GM10266 (cell line): ENCODE measurements at regions not wholly inside any gene's neighbourhood (a gene's known extent, or its start where the extent isn't known, plus 50 kb on each side); places are given as distances from the start of the nearest gene placed in this dataset.

Experiments used
- DNase-seq: peaks from one replicate; pipeline ENCODE4 v3.0.0; 2012; ENCODE audit errors: extremely low spot score
- TF ChIP-seq, protein P1 (sequence below): IDR thresholded peaks from 2 replicates; pipeline ENCODE4 v1.5.1; 2012; ENCODE audit warnings: mild to moderate bottlenecking, low read depth; ENCODE audit not compliant: control insufficient read depth, insufficient read depth; ENCODE audit errors: missing control alignments

DNA sequence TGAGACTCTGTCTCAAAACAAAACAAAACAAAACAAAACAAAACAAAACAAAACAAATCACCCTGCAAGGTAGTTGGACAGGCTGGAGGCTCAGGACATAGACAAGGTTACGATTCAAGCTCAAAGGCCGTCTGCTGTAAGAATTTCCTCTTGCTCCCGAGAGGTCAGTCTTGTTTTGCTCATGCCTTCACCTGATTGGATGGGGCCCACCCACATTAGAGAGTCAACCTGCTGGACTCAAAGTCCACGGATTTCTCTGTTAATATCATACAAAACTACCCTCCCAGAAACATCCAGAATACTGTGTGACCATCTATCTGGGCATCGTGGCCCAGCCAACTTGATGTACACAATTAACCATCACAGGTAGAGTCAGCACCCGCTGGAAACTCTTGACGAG is 330.0 kb upstream of the EEF2KMT start:
- DNase-seq, result no peak
- TF ChIP-seq, protein P1, sequence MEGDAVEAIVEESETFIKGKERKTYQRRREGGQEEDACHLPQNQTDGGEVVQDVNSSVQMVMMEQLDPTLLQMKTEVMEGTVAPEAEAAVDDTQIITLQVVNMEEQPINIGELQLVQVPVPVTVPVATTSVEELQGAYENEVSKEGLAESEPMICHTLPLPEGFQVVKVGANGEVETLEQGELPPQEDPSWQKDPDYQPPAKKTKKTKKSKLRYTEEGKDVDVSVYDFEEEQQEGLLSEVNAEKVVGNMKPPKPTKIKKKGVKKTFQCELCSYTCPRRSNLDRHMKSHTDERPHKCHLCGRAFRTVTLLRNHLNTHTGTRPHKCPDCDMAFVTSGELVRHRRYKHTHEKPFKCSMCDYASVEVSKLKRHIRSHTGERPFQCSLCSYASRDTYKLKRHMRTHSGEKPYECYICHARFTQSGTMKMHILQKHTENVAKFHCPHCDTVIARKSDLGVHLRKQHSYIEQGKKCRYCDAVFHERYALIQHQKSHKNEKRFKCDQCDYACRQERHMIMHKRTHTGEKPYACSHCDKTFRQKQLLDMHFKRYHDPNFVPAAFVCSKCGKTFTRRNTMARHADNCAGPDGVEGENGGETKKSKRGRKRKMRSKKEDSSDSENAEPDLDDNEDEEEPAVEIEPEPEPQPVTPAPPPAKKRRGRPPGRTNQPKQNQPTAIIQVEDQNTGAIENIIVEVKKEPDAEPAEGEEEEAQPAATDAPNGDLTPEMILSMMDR, result no peak

DNA sequence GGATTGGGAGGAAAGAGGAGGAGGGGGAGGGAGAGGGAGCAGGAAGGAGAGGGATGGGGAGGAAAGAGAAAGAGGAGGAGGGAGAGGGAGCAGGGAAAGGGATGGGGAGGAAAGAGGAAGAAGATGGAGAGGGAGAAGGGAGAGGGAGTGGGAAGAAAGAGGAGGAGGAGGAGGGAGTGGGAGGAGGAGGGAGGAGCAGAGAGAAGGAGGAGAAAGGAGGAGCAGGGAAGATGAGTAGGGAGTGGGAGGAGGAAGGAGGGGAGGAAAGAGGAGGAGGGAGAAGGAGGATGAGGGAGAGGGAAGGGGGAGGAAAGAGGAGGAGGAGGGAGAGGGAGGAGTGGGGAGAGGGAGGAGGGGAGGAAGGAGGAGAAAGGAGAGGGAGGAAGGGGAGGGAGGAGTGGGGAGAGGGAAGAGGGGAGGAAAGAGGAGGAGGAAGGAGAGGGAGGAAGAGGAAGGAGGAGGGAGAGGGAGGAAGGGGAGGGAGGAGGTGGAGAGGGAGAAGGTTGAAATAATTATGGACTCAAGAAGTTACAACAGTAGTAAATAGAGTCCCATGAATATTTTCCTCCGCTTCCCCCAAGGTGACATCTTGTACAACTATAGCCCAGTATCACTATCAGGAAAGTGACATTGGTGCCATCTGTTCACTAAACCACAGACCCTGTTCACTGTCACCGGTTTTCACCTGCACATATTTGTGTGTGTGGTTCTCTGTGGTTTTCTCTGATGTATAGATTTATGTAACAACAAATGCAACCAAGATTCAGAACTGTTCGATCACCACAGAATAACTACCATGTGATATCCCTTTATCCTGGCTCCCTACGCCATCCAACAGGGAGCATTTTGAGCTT is 325.3 kb upstream of the EEF2KMT start:
- no peak for DNase-seq
- TF ChIP-seq, protein P1, result no peak

DNA sequence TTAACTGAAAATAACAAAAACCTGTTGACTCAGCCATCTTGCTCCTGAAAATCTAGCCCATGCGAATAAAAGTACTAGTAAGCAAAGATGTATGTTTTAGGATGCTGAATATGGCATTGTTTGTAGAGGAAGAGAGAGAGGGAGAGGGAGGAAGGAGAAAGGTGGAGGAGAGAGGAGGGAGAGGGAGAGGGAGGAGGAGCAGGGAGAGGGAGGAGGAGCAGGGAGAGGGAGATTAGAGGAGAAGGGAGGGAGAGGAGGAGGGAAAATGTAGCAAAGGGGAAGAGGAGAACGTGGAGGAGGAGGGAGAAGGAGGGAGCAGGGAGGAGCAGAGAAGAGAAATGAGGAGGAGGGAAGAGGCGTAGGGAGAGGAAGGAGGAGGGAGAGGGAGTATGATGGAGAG is 324.5 kb upstream of the EEF2KMT start:
- no peak for DNase-seq
- TF ChIP-seq, protein P1, result no peak

DNA sequence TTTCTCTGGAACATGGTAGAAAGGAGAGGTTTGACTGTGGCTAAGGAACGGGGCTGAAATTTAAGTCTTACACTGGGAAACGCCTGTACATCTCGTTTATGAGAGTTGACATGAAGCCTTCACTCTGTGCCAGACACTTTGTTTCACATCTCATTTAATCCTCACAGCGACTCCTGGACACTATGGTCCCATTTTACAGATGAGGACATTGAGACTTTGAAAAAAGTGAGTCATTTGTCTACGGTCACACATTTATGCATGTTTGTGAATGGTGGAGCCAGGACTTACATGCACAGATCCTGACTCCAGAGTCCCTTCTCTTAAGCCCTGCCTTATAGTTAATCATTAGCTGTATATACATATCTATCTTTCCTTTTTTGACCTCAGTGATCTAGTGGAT is 318.4 kb upstream of the EEF2KMT start:
- TF ChIP-seq, protein P1, result no peak
- no peak for DNase-seq

DNA sequence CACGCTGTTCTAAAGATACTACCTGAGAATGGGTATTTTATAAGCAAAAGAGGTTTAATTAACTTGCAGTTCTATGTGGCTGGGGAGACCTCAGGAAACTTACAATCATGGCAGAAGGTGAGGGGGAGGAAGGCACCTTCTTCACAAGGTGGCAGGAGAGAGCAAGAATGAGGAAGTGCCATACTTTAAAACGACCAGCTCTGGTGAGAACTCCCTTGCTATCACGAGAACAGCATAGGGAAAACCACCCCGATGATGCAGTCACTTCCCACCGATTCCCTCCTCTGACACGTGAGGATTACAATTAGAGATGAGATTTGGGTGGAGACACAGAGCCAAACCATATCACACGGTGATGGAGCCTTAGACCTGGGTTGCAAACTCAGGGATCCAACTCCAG is 317.5 kb upstream of the EEF2KMT start:
- TF ChIP-seq, protein P1, result no peak
- DNase-seq, result no peak

DNA sequence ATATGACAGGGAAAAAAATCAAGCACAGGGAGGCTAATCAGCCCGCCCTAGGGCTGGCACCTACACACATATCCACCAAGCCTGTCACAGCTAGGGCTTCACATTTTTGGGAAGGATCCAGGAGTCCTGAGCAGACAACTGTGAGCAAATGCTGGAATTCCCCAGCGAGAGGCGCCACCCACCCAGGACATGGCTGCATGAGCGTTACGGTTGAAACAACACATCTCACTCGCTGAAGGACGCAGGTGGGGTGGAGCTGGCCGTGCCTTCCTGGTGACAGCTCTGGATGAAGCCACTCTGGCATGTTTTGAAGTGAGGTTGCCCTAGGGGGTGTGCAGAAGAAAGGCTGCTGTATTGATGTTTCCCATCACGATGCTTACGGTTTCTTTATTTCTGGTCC is 315.1 kb upstream of the EEF2KMT start:
- no peak for DNase-seq
- TF ChIP-seq, protein P1, result no peak

DNA sequence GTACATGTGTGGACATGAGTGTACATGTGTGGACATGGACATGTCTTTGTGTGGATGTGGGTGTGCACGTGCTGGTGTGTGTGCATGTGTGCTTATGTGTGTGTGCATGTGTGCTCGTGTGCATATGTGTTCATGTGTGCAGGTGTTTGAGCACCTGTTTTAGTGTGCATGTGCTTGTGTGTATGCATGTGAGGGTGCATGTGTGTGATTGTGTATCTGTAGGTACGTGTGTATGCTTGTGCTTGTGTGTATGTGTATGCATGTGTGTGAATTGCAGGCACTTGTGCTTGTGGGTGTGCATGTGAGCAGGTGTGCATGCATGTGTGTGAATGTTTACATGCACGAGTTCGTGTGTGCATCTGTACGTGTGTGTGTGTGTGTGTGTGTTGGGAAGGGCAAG is 300.6 kb upstream of the EEF2KMT start:
- TF ChIP-seq, protein P1, result no peak
- DNase-seq, result no peak
